ENCODE measurements at regions not wholly inside any gene's neighbourhood (a gene's known extent, or its start where the extent isn't known, plus 50 kb on each side); places are given as distances from the start of the nearest gene placed in this dataset.
"Not testable (repeated sequence)": the region's sequence is repeated elsewhere in the genome, so short reads cannot be mapped to it uniquely, and the experiment has no call there.

GRCh38 chrX:39676434-39676833, 421.3 kb downstream of the BCOR start:
- no peak for DNase-seq (ENCODE audit: low spot score)
- ATAC-seq, result no peak

- DNase-seq (ENCODE audit: low spot score) (no peak), ATAC-seq (peak; percentile 46)
These were observed 420.2 kb downstream of the BCOR start for GRCh38 chrX:39677585-39677977.

- DNase-seq (ENCODE audit: low spot score) (no peak), ATAC-seq (no peak)
These were observed 419.6 kb downstream of the BCOR start for GRCh38 chrX:39677978-39678791.

GRCh38 chrX:39678914-39679313, 418.8 kb downstream of the BCOR start:
- DNase-seq (ENCODE audit: low spot score), result no peak
- ATAC-seq, result no peak

- peak; percentile 53 for DNase-seq (ENCODE audit: low spot score)
- ATAC-seq, result peak; percentile 58
These were observed 418.1 kb downstream of the BCOR start for GRCh38 chrX:39679497-39680157.

GRCh38 chrX:39681885-39682284, 415.9 kb downstream of the BCOR start:
- peak; percentile 68 for DNase-seq (ENCODE audit: low spot score)
- peak; percentile 73 for ATAC-seq

- DNase-seq (ENCODE audit: low spot score), result no peak
- ATAC-seq, result no peak
These were observed 415.0 kb downstream of the BCOR start for GRCh38 chrX:39682778-39683177.

- no peak for ATAC-seq
- DNase-seq (ENCODE audit: low spot score), result no peak
These were observed 409.6 kb downstream of the BCOR start for GRCh38 chrX:39688219-39688575.

- DNase-seq (ENCODE audit: low spot score) (peak; percentile 70), ATAC-seq (peak; percentile 98)
These were observed 409.0 kb downstream of the BCOR start for GRCh38 chrX:39688576-39689375.

GRCh38 chrX:39689376-39690104, 408.2 kb downstream of the BCOR start:
- ATAC-seq (no peak), DNase-seq (ENCODE audit: low spot score) (no peak)

GRCh38 chrX:39690541-39691415, 407.0 kb downstream of the BCOR start:
- ATAC-seq, result no peak
- no peak for DNase-seq (ENCODE audit: low spot score)

GRCh38 chrX:39691724-39692123, 406.0 kb downstream of the BCOR start:
- DNase-seq (ENCODE audit: low spot score) (no peak), ATAC-seq (no peak)

GRCh38 chrX:39692796-39693195, 405.0 kb downstream of the BCOR start:
- ATAC-seq (no peak), DNase-seq (ENCODE audit: low spot score) (no peak)

GRCh38 chrX:39693298-39693697, 404.5 kb downstream of the BCOR start:
- ATAC-seq (no peak), DNase-seq (ENCODE audit: low spot score) (no peak)

- not testable (repeated sequence) for ATAC-seq; DNase-seq (ENCODE audit: low spot score)
These were observed 395.1 kb downstream of the BCOR start for GRCh38 chrX:39702636-39703035.

GRCh38 chrX:39703307-39703706, 394.5 kb downstream of the BCOR start:
- ATAC-seq, result peak; percentile 76

GRCh38 chrX:39704590-39704989, 393.2 kb downstream of the BCOR start:
- ATAC-seq, result peak; percentile 49

More at GRCh38 chrX:39703307-39703706, 394.5 kb downstream of the BCOR start:
- no peak for DNase-seq (ENCODE audit: low spot score)

GRCh38 chrX:39705290-39705689, 392.5 kb downstream of the BCOR start:
- DNase-seq (ENCODE audit: low spot score) (peak; percentile 86), ATAC-seq (peak; percentile 90)

More at GRCh38 chrX:39704590-39704989, 393.2 kb downstream of the BCOR start:
- DNase-seq (ENCODE audit: low spot score), result peak; percentile 47

- no peak for ATAC-seq
These were observed 388.4 kb downstream of the BCOR start for GRCh38 chrX:39709364-39709763.

GRCh38 chrX:39709812-39710211, 387.9 kb downstream of the BCOR start:
- no peak for ATAC-seq

More at GRCh38 chrX:39709364-39709763, 388.4 kb downstream of the BCOR start:
- DNase-seq (ENCODE audit: low spot score), result no peak

More at GRCh38 chrX:39709812-39710211, 387.9 kb downstream of the BCOR start:
- DNase-seq (ENCODE audit: low spot score), result no peak
